A673 (cell line): ENCODE measurements at regions not wholly inside any gene's neighbourhood (a gene's known extent, or its start where the extent isn't known, plus 50 kb on each side); places are given as distances from the start of the nearest gene placed in this dataset.

Source experiments
- BruUV-seq: library from RNA; stranded (reverse); fragments of 400-500 nt; replicated peaks from 2 replicates; lab custom pipeline; 2021; lab: Mats Ljungman, UMichigan
- CTCF ChIA-PET: fragments of 300-600 bp; sonication (Branson Sonifier 250); formaldehyde crosslinking; loops from one replicate; lab custom pipeline; 2022; ENCODE audit warnings: antibody characterized with exemption; lab: Charles Lee
- POLR2A ChIA-PET: fragments of 300-600 bp; sonication (Branson Sonifier 250); formaldehyde crosslinking; loops from one replicate; lab custom pipeline; 2022; ENCODE audit warnings: antibody characterized with exemption; ENCODE audit not compliant: low non-redundant PET; lab: Charles Lee
- DNase-seq: peaks from one replicate; pipeline ENCODE4 v3.0.0-alpha.2; 2015; ENCODE audit warnings: low spot score
- H3K27ac ChIP-seq: fragments of 200-600 bp; sonication (generic); 2 replicates; pipeline ENCODE4 v1.5.1; 2016; ENCODE audit warnings: mixed run types, low read depth, mild to moderate bottlenecking, mixed read lengths, antibody characterized with exemption, low read length; ENCODE audit not compliant: poor library complexity, severe bottlenecking
- H3K27me3 ChIP-seq: fragments of 200-600 bp; sonication (generic); replicated peaks from 2 replicates; pipeline ENCODE4 v1.6.1; 2017; ENCODE audit warnings: mixed run types, low read depth, mild to moderate bottlenecking, mixed read lengths, antibody characterized with exemption, low read length; ENCODE audit not compliant: insufficient read depth, poor library complexity
- H3K36me3 ChIP-seq: fragments of 200-600 bp; sonication (generic); 2 replicates; pipeline ENCODE4 v1.6.1; 2016; ENCODE audit warnings: mixed run types, mild to moderate bottlenecking, mixed read lengths, antibody characterized with exemption, low read length; ENCODE audit not compliant: insufficient read depth, poor library complexity, severe bottlenecking
- H3K4me1 ChIP-seq: fragments of 200-600 bp; sonication (generic); 2 replicates; pipeline ENCODE4 v1.6.1; 2017; ENCODE audit warnings: mixed run types, mild to moderate bottlenecking, mixed read lengths, antibody characterized with exemption, low read length; ENCODE audit not compliant: insufficient read depth, poor library complexity, severe bottlenecking
- H3K4me3 ChIP-seq: fragments of 200-600 bp; sonication (generic); 2 replicates; pipeline ENCODE4 v1.5.1; 2016; ENCODE audit warnings: low read depth, mixed run types, mild to moderate bottlenecking, mixed read lengths, low read length; ENCODE audit not compliant: poor library complexity, severe bottlenecking
- H3K9me3 ChIP-seq: fragments of 200-600 bp; sonication (generic); 2 replicates; pipeline ENCODE4 v1.6.1; 2016; ENCODE audit warnings: mixed run types, low read depth, mild to moderate bottlenecking, mixed read lengths, antibody characterized with exemption, low read length; ENCODE audit not compliant: poor library complexity, severe bottlenecking
- CTCF ChIP-seq: fragments of 300-800, 200-600 bp; sonication (generic); conservative IDR thresholded peaks from 2 replicates; pipeline ENCODE4 v1.5.1; 2017; ENCODE audit warnings: low read depth, mild to moderate bottlenecking, antibody characterized with exemption, low read length, moderate library complexity, mixed read lengths
- EZH2 ChIP-seq: fragments of 200-600 bp; sonication (generic); IDR thresholded peaks from 2 replicates; pipeline ENCODE4 v1.6.1; 2017; ENCODE audit warnings: borderline replicate concordance, low read depth, mild to moderate bottlenecking, mixed read lengths, antibody characterized with exemption, low read length; ENCODE audit not compliant: poor library complexity, severe bottlenecking
- intact Hi-C: fragments of 100-400 bp; cut with micrococcal nuclease; formaldehyde crosslinking; loops from one replicate; pipeline ENCODE4 v1.10.0; 2022; ENCODE audit not compliant: unreplicated experiment

- Histone ChIP-seq H3K4me1 (no peaks in the 10 kb centered on the region), H3K27me3 (no peaks in the 10 kb centered on the region), H3K4me3 (no peak overlapping the region), H3K27ac (no peak overlapping the region), H3K36me3 (no peaks in the 10 kb centered on the region), H3K9me3 (no peaks in the 10 kb centered on the region)
- no TSS peak for BruUV-seq
- CTCF ChIA-PET, result no interaction called here
- intact Hi-C loops, result no loop called here
- DNase-seq, result no peak
- POLR2A ChIA-PET, result no interaction called here
- TF ChIP-seq CTCF, result no peak
- no peak for TF ChIP-seq EZH2
These were observed 57.6 kb upstream of the IRX5 start for GRCh38 chr16:54873071-54873470.

GRCh38 chr16:54870151-54870550, 60.5 kb upstream of the IRX5 start:
- no TSS peak for BruUV-seq
- H3K36me3 ChIP-seq, result no peaks in the 10 kb centered on the region
- no peak overlapping the region for H3K4me3 ChIP-seq
- CTCF ChIA-PET, result no interaction called here
- H3K9me3 ChIP-seq, result no peaks in the 10 kb centered on the region
- no peaks in the 10 kb centered on the region for H3K4me1 ChIP-seq
- TF ChIP-seq CTCF (no peak), EZH2 (no peak)
- no peak overlapping the region for H3K27ac ChIP-seq
- POLR2A ChIA-PET, result no interaction called here
- intact Hi-C loops, result no loop called here
- H3K27me3 ChIP-seq, result no peaks in the 10 kb centered on the region
- no peak for DNase-seq

GRCh38 chr16:54867302-54867832, 63.3 kb upstream of the IRX5 start:
- intact Hi-C loops, result no loop called here
- no peaks in the 10 kb centered on the region for H3K27me3 ChIP-seq
- TF ChIP-seq EZH2 (no peak), CTCF (no peak)
- no peaks in the 10 kb centered on the region for H3K36me3 ChIP-seq
- BruUV-seq, result no TSS peak
- no peak for DNase-seq
- no peak overlapping the region for H3K4me3 ChIP-seq
- POLR2A ChIA-PET, result no interaction called here
- CTCF ChIA-PET, result no interaction called here
- H3K4me1 ChIP-seq, result no peaks in the 10 kb centered on the region
- H3K9me3 ChIP-seq, result no peaks in the 10 kb centered on the region
- H3K27ac ChIP-seq, result no peak overlapping the region
